GM21529 (cell line): ENCODE measurements at regions not wholly inside any gene's neighbourhood (a gene's known extent, or its start where the extent isn't known, plus 50 kb on each side); places are given as distances from the start of the nearest gene placed in this dataset.
"Not testable (repeated sequence)": the region's sequence is repeated elsewhere in the genome, so short reads cannot be mapped to it uniquely, and the experiment has no call there.

Experiments used
- ATAC-seq: cut with Tn5 transposase; IDR thresholded peaks from one replicate; pipeline ENCODE4 v1.9.1; 2021; ENCODE audit not compliant: unreplicated experiment

DNA sequence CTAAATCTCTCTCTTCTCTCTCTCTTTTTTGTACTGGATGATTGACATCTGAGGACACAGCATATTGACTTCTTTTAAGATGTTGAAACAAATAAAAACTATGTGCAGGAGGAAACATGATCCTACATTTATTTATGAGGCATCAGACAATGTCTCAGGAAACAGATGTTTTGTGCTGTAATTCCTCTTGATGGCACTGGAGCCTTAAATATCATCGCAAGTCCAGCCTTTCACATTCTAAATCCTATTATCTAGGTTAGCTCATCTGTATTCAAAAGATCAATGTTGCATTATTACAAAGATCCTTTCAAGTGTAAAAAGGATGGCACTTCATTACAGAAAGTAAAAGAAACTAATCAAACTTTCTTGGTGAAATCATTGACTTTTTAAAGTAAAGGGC is 63.9 kb downstream of the MAT2B start:
- ATAC-seq = no peak

DNA sequence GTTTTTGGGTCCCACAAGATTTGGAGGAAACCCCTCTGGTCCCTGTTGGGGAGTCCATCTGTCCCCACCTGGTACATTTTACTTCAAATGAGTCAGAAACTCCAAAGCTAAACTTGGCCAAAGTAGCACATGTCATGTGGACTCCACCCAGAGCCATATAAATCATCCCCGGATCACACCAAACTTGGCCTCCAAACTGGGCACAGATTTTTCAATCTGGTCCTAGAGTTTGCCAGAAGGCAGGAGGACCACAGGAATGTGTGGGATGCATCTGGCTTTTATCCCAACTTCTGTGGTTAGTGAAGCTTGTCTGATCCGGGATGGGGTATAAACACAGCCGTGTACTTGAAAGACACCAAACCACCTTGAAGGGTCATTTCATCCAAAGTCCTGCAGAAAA is 66.3 kb downstream of the MAT2B start:
- ATAC-seq = no peak

DNA sequence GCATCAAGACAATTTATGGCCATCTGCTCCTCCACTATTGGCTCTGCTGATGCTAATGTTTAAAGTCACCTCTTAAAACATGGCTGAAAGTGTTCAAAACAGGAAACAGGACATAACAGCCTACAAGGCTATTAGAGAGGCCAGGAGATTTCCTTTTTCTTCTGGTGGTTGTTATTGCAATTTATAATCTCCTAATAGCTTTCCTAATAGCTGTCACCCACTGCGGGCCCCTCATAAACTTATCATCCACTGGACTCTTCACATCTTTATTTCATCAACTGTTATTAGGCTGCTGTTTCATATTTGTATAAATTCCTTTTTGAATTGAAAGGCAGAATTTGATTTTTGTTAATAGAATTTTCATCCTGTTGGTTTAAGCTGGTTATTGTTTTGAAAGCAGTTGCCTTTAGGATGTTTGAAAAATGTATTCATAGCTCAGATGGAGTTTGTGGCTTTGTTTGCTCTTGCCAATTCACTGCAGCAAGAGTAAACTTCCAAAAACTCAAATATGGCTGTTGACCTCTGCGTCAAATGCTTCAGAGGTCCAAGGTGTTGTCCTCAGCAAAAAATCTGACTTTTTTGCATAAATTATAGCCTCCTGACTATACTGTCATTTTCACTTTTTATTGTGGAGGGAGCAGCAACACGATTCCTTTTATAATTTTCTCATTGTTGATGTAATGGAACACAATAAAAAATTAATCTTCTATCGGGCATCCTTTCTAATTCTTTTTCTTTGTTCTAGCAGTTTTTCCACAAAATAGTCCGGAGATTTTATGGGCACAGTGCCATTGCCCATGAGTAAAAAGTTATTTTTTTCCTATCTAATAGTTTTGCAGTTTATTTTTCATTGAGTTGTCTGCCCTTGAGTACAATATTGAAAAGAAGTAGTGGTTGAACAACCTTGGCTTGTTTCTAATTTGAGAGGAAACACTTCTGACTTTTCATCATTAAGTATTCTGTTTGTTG is 69.3 kb downstream of the MAT2B start:
- ATAC-seq = no peak

DNA sequence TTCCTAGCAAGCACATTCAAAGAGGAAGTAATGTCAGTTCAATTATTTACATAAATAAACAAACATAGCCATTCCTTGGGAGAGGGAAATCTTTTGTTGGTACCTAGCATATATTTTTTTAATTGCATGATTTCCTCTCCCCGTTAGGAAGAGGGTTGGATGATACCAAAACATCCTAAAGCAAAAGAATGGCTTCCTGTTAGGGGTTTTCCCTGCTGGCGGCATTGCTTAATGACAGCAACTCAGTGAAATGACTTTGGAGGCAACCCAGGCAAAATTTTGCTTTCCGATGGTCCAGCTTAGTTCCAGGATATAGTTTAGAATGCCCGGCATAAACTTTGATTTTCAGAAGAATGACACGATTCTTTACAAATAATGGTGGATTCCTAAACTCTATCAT is 73.2 kb downstream of the MAT2B start:
- ATAC-seq = no peak

DNA sequence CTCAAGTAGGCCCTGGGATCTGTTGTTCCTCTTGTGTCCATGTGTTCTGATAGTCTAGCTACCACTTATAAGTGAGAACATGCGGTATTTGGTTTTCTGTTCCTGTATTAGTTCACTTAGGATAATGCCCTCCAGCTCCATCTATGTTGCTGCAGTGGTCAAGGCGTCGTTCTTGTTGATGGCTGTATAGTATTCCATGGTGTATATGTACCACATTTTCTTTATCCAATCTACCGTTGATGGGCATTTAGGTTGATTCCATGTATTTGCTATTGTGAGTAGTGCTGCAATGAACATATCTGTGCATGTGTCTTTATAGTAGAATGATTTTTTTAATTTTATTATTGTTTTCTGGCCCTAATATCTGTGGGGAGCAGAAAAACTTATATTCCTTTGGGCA is 74.3 kb downstream of the MAT2B start:
- ATAC-seq = no peak

DNA sequence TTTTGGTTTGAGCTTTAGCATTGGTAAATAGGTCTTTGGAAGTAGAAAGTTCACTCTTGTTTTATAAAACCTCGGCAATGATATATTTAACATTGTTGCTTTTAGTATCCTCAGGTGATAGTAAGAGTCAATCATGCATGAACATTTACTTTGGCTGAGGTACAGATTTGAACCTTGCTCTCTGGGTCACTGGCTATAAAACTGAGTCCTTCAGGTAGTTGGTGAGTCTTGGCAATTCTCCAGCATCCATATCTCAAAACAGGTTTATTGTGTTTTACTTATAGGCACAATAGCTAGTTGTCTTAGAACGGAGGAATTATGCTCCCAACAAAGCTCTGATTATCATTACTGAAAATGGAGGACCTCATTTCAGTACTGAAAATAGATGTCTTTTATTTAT is 75.1 kb downstream of the MAT2B start:
- no peak for ATAC-seq

DNA sequence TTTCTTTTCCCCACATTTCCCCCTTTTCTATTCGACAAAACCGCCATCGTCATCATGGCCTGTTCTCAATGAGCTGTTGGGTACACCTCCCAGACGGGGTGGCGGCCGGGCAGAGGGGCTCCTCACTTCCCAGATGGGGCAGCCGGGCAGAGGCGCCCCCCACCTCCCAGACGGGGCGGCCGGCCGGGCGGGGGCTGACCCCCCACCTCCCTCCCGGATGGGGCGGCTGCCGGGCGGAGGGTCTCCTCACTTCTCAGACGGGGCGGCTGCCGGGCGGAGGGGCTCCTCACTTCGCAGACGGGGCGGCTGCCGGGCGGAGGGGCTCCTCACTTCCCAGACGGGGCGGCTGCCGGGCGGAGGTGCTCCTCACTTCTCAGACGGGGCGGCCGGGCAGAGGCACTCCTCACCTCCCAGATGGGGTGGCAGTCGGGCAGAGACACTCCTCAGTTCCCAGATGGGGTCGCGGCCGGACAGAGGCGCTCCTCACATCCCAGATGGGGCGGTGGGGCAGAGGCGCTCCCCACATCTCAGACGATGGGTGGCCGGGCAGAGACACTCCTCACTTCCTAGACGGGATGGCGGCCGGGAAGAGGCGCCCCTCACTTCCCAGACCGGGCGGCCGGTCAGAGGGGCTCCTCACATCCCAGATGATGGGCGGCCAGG is 78.2 kb downstream of the MAT2B start:
- ATAC-seq = not testable (repeated sequence)

DNA sequence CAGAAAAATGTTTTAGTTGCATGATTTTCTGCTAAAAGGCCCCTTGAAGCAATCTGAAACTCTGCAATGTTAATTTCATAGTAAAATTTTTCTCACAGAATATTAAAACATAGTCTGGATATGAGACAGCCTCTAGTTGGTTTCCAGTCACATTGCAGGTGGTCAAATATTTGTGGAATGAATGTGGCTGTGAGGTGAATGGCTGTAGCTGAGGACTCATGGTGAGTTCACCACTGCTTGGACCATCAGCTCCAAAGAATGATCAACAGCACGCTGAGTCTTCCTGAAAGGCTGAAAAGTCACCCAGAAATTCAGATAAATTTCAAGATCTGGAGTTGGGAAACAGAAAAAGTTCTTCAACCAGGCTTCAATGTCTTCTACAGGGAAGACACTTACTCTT is 79.8 kb downstream of the MAT2B start:
- ATAC-seq = no peak

DNA sequence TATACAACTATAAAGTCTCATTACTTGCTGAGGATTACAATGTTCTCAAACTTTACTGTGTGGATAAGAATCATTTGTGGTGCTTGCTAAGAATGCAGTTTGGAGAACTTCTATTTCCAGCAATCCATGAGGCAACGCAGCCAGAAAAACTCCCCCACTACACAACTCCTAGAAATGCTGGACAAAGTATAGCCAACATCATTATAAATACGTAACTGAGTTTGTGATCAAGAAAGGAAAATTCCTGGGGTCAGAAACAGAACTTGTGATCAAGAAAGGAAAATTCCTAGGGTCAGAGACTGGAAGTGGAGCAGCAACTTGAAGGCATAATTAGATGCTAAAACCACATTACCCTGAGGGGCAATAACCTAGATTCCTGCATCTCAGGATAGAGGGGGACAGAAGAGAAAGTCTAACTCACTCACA is 81.1 kb downstream of the MAT2B start:
- ATAC-seq = no peak

DNA sequence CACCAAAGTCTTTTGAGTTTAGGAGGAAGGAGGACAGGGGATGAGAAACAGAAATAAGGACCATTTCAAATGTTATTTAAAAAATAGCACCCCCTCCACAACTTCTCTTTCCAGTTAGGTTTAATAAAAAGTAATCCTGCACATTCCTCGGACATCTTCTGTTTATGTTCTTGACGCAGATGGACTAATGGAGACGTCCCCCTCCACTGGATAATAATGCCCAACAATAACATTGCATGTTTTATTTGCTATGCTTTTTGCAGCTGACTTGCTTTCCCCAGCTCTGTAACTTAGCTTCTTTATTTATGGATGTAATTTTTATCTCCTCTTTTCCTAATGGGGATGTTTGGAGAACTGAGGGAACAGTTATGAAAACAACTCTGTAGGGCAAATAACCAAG is 89.5 kb downstream of the MAT2B start:
- ATAC-seq = no peak

DNA sequence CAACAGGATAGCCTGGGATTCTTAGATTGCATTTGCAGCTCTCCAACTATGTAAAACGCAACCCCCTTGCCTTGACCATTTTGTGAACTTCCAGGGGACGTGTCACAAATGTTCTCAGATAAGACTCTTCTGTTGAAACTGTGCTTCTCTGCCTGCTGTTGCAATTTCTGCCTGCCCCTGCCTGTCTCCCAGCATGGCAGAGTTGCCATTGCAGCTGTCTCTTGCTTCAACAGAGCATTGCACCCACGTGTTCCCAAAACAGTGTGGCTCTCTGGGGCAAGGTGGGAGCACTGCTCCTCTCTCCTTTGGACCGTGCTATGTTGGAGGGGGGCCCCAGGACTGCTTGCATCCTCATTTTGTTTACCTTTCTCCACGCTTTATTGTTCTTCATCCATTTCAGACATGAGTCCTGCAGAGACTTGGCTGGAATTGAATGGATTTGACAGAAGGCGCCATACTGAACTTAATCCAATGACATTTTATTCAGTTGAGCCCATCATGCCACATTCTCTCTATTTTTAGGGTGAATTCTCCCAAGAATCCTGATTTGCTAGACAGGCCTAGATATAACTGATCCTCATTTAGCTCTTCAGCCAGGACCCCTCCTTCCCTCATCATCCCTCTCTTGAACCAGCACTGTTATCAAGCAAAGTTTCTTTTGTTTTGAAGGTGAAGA is 90.7 kb downstream of the MAT2B start:
- no peak for ATAC-seq

DNA sequence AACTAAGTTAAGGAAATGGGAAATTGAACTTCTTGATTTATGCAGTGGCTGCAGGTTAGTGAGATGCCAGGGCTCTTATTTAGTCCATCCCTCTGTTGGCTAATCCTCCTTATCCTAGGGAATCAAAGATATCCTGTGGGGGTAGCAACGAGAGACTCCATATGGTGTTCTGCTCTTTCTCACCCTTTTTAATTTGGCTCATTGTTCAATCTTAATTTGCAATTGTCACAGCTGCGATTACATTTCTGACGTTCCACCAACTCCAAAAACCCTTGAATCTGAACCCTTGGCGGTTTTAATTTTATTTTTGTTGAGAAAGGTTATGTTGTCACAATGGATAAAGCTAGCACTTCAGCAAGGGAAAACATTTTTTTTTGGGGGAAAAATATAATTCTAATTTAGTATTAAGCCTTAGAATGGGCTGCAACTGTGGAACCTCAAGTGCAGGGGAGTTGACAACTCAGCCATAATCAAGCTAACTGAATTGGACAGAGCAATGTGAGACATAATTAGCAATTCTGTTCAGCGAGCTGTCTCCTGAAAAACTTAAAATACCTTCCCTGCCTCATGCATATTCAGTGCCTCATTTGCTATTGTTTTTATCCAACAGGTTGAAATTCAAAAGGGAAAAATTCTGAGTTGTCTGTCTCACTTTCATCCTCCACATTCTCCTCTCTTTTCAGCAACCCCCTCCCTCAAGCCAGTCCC is 91.3 kb downstream of the MAT2B start:
- no peak for ATAC-seq

DNA sequence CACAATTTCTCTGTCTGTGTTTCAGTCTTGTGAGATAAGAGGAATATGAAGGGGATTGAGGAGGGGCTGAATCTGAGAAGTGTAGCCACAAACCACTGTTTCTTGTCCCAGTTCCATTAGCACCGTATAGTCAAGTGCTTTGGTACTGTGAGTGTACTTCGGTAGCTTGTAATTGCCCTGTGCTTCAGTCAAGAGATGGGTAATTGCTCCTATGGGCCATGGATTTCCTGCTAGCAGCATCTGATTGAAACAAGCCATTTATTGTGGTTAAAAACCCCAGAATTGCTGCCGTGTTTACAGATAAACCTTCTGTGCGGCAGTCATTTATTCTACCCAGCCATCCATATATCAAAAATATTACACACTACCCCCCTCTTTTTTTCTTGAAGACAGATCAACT is 98.6 kb downstream of the MAT2B start:
- no peak for ATAC-seq

DNA sequence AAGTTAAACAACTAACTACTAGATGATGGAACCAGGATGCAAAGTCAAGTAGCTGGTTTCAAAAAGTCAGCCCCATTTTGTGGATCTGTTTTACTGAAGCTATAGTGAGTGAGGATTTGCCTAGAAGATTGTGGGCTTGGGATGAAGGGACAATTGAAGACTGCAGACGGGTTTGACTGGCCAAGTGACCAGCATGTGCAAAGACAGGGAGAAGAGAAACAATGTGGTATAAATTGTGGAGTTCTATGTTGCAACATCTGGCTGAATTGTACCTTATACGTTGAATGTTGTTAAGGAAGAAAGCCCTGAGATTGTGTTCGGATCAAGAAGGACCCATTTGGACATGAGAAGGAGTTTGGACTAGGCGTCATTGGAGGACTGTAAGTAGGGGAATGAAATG is 101.8 kb downstream of the MAT2B start:
- ATAC-seq = no peak

DNA sequence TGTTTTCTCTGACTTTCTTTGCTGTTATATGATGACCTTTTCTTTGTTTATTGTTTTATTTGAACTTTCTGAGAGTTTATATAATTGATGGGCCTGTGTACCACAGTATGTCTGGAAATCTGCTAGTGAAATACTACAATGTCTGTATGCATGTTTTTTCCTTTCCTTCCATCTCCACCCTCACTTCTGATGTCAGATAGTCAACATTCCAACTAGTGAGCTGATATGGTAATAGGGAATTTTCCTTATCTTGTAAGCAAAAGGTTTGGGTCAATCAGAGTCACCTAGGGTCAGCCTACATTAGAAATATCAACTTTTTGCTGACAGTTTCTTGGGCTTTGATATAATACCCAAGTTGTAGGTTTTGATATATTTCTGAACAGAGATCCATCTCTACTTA is 103.2 kb downstream of the MAT2B start:
- ATAC-seq = no peak

DNA sequence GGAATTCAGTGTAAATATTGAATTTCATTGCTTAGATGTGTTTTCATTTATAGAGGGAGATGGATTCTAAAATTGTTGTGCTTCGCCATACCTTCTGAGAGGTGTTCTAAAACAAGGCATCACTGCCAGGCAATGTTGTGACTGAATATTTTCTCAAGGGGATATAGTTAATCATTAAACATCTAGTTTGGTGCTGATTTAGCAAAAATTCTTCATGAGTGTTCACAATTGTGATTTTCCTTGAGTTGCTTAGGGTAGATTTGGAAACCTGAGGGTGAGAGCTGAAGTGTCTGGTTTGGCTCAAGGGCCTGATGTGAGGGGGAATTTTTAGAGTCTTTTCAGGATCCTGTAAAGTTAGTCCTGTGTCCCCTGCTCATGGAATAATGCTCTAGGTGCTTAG is 104.5 kb downstream of the MAT2B start:
- ATAC-seq = no peak

DNA sequence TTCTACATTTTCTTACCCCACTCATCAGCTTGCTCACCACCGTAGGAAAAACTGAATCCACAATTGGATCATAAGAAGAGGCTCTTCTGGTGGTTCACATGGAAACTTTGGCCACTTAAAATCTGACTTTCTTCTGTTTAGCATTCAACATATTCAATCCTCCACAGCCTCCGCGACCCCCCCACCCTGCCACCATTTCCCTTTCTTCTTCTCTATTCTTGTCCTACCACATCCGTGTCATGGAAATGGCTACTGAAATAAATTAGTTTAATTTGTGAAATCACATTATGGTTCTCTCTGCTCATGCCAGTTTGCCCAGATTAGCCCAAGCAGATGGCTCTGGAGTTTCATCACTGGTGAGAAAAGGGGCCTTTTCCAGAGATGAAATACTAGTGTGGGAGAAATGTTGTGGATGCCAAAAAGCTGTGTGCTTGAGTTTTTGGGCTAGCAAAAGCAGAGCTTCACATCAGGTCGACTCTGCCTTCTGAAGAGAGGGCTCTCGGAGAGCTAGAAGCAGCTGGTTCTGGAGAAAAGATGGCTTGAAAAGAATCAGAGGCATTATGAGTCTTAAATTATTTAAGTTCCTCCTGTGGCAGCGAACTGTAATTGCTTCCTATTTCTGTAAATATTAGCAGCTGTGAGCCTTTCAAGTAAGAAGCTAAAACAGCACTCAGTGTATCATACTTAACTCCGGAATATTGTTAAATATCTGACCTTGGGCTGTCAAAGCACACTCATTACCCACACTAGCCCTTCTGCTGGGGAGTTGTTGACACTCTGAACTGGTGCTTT is 107.1 kb downstream of the MAT2B start:
- no peak for ATAC-seq

DNA sequence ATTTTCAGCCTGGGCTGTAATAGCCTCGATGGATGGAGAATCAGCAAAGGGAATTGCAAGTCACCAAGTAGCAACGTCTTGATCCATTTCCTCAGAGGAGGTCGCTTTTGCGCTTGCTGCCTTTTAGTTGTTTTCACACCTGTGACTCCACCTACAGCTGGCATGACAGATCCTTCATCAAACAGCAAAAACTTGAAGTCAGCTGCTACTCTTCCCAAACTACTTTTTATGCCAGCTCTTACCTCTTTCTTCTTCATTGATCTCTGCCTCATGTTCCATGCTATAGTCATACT is 107.7 kb downstream of the MAT2B start:
- no peak for ATAC-seq

DNA sequence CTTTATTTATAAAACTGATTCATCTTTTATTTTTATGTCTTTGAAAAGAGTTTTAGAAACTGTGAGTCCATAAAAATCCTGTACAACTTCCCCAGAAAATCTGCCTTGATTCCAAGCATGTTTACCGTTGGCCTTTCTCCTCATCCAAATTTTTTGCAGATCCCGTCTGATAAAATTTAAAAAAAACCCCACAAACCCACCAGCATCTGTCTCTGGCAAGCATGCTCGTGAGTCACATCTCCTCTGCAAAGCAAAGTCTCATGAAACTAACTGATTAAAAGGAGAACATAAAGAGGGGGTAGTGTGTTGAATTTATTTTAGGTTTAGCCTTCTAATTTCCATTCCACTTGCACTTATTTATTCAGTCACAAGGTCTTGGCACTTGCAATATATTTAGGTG is 109.4 kb downstream of the MAT2B start:
- ATAC-seq = no peak

DNA sequence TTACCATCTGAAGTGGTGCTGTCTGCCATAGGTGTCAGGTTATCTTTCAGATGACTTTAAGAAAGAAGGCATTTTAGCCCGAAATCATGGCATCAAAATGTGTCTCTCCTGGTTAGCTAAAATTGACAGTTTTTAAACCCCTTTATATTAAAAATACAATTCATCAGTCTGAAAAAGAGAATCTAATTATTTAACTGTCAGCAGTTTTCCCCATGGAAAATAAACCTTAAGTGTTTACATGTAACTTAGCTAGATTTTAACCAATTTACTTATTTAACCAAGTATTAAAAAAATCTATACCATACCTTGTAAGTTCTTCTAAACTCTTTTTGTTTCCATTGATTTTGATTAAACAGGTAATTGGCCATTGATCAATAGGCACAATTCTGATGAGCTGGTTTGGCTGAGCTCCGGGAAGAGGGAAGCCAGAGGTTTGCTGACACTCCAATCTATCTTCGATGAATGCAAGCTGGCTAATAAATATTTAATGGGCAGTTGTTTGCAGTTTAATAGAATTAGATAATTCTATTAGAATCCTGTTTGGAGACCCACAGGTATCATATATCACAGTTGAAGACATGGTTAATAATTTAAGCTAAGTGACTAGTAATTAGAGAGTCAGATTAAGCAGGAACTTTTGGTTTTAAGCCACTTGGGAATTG is 114.0 kb downstream of the MAT2B start:
- ATAC-seq = no peak
